Astrocyte (in vitro differentiated cells and primary cell): ENCODE measurements at regions not wholly inside any gene's neighbourhood (a gene's known extent, or its start where the extent isn't known, plus 50 kb on each side); places are given as distances from the start of the nearest gene placed in this dataset.

Source experiments
- DNase-seq: peaks from one replicate; pipeline ENCODE4 v3.0.0-alpha.2; 2010; ENCODE audit warnings: low read depth
- FAIRE-seq: peaks from 2 replicates; lab custom pipeline; 2011; peaks lifted over from hg19 to GRCh38; lab: Jason Lieb, UNC
- H2AFZ ChIP-seq: 2 replicates; pipeline ENCODE4 v1.6.0; 2012; ENCODE audit warnings: low read depth, low read length, inconsistent platforms
- H3K27ac ChIP-seq: 2 replicates; pipeline ENCODE4 v1.5.1; 2011; ENCODE audit warnings: low read depth, low read length, inconsistent platforms
- H3K27me3 ChIP-seq: 2 replicates; pipeline ENCODE4 v1.6.0; 2011; ENCODE audit warnings: low read length, inconsistent platforms; ENCODE audit not compliant: insufficient read depth
- H3K36me3 ChIP-seq: 2 replicates; pipeline ENCODE4 v1.5.1; 2011; ENCODE audit warnings: low read length, inconsistent platforms; ENCODE audit not compliant: insufficient read depth
- H3K4me1 ChIP-seq: 2 replicates; pipeline ENCODE4 v1.5.1; 2011; ENCODE audit warnings: low read length, inconsistent platforms; ENCODE audit not compliant: insufficient read depth
- H3K4me2 ChIP-seq: 2 replicates; pipeline ENCODE4 v1.6.0; 2012; ENCODE audit warnings: low read length, inconsistent platforms
- H3K4me3 ChIP-seq: 2 replicates; pipeline ENCODE4 v1.5.1; 2011; ENCODE audit warnings: low read depth, mild to moderate bottlenecking, low read length, inconsistent platforms; ENCODE audit not compliant: insufficient read depth
- H3K79me2 ChIP-seq: 2 replicates; pipeline ENCODE4 v1.6.0; 2012; ENCODE audit warnings: mild to moderate bottlenecking, low read length, inconsistent platforms; ENCODE audit not compliant: insufficient read depth
- H3K9ac ChIP-seq: 2 replicates; pipeline ENCODE4 v1.6.0; 2012; ENCODE audit warnings: mild to moderate bottlenecking, low read length, inconsistent platforms
- H3K9me3 ChIP-seq: 2 replicates; pipeline ENCODE4 v1.5.1; 2012; ENCODE audit warnings: low read depth, mild to moderate bottlenecking, low read length, inconsistent platforms; ENCODE audit not compliant: insufficient read depth
- H4K20me1 ChIP-seq: 2 replicates; pipeline ENCODE4 v1.6.0; 2012; ENCODE audit warnings: low read length, inconsistent platforms; ENCODE audit not compliant: insufficient read depth
- H3K27ac Mint-ChIP-seq: one replicate; pipeline ENCODE4 v1.8.0; 2021; ENCODE audit warnings: mild to moderate bottlenecking, mixed read lengths; ENCODE audit not compliant: unreplicated experiment
- H3K27me3 Mint-ChIP-seq: one replicate; pipeline ENCODE4 v1.8.0; 2021; ENCODE audit warnings: low read depth, mixed read lengths; ENCODE audit not compliant: unreplicated experiment
- H3K36me3 Mint-ChIP-seq: one replicate; pipeline ENCODE4 v1.8.0; 2021; ENCODE audit warnings: low read depth, mixed read lengths; ENCODE audit not compliant: unreplicated experiment
- H3K4me1 Mint-ChIP-seq: one replicate; pipeline ENCODE4 v1.8.0; 2021; ENCODE audit warnings: low read depth, mixed read lengths; ENCODE audit not compliant: unreplicated experiment
- H3K4me3 Mint-ChIP-seq: one replicate; pipeline ENCODE4 v1.8.0; 2021; ENCODE audit warnings: mild to moderate bottlenecking, moderate library complexity, mixed read lengths; ENCODE audit not compliant: unreplicated experiment
- H3K9me3 Mint-ChIP-seq: one replicate; pipeline ENCODE4 v1.8.0; 2021; ENCODE audit warnings: mild to moderate bottlenecking, mixed read lengths; ENCODE audit not compliant: unreplicated experiment
- EZH2 ChIP-seq: IDR thresholded peaks from 2 replicates; pipeline ENCODE4 v1.6.1; 2012; ENCODE audit warnings: mild to moderate bottlenecking, low read length, inconsistent platforms; ENCODE audit not compliant: insufficient read depth
- TF ChIP-seq, protein P1 (sequence below): IDR thresholded peaks from 2 replicates; pipeline ENCODE4 v1.5.1; 2011; ENCODE audit warnings: low read depth, mild to moderate bottlenecking, inconsistent platforms, low read length, moderate library complexity; ENCODE audit not compliant: insufficient read depth

DNA sequence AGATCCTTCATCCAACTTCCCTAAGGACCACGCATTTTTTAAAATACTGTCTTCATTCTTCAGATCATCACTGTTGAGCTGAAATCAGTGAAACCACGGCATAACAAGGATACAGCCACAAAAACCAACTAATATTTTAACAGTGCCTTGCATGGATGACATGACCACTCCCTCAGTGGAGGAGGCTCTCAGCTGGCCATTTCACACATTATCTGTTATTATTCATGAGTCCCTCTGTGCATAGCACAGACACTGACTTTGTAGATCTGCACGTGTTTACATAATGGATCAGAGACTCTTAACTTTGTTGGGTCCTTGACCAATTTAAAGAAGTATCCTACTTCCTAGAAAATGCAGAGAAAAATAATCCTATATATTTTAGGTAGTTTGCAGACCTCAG lies 104.8 kb upstream of the NUDT7 start:
- H3K79me2 ChIP-seq, result no peaks in the 10 kb centered on the region
- H3K27ac Mint-ChIP-seq, result no peak overlapping the region
- DNase-seq (no peak), FAIRE-seq (no peak)
- no peak overlapping the region for H3K4me3 ChIP-seq
- no peaks in the 10 kb centered on the region for H3K4me1 ChIP-seq
- peaks cover 4% of the 10 kb centered on the region for H3K27me3 Mint-ChIP-seq
- peaks cover 2% of the 10 kb centered on the region for H3K27me3 ChIP-seq
- no peaks in the 10 kb centered on the region for H4K20me1 ChIP-seq
- H3K36me3 ChIP-seq, result no peaks in the 10 kb centered on the region
- no peaks in the 10 kb centered on the region for H3K36me3 Mint-ChIP-seq
- no peak overlapping the region for H3K27ac ChIP-seq
- H3K9ac ChIP-seq, result no peak overlapping the region
- no peak overlapping the region for H3K4me2 ChIP-seq
- peaks cover 4% of the 10 kb centered on the region for H3K4me1 Mint-ChIP-seq
- peaks cover 1% of the 10 kb centered on the region for H3K9me3 Mint-ChIP-seq
- no peak overlapping the region for H2AFZ ChIP-seq
- no peak overlapping the region for H3K4me3 Mint-ChIP-seq
- TF ChIP-seq, protein P1, sequence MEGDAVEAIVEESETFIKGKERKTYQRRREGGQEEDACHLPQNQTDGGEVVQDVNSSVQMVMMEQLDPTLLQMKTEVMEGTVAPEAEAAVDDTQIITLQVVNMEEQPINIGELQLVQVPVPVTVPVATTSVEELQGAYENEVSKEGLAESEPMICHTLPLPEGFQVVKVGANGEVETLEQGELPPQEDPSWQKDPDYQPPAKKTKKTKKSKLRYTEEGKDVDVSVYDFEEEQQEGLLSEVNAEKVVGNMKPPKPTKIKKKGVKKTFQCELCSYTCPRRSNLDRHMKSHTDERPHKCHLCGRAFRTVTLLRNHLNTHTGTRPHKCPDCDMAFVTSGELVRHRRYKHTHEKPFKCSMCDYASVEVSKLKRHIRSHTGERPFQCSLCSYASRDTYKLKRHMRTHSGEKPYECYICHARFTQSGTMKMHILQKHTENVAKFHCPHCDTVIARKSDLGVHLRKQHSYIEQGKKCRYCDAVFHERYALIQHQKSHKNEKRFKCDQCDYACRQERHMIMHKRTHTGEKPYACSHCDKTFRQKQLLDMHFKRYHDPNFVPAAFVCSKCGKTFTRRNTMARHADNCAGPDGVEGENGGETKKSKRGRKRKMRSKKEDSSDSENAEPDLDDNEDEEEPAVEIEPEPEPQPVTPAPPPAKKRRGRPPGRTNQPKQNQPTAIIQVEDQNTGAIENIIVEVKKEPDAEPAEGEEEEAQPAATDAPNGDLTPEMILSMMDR, result no peak
- no peak for TF ChIP-seq EZH2
- H3K9me3 ChIP-seq, result no peaks in the 10 kb centered on the region

DNA sequence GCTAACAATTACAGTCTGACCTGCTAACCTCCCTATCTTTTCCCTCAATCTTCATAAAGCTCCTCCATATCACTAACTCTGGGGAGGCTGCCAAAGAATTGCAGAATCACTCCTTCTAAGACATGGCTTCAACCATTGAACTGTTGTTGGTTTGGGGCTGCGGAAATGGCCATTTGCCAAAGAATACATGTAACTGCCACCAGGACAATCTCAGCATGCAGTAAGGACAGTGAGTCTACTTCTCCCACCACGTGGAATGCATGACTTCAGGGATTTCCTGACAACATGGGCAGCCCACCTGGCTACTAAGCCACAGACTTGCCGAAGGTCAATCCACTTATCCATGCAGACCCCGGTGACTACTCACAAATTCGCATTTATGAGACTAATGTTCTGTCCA lies 104.3 kb upstream of the NUDT7 start:
- H3K27ac Mint-ChIP-seq, result no peak overlapping the region
- Histone ChIP-seq H3K9me3 (no peaks in the 10 kb centered on the region), H3K27ac (no peak overlapping the region), H3K27me3 (peaks cover 2% of the 10 kb centered on the region), H3K4me1 (no peaks in the 10 kb centered on the region), H3K36me3 (no peaks in the 10 kb centered on the region), H3K4me3 (no peak overlapping the region), H2AFZ (no peak overlapping the region), H3K4me2 (no peak overlapping the region), H4K20me1 (no peaks in the 10 kb centered on the region), H3K9ac (no peak overlapping the region), H3K79me2 (no peaks in the 10 kb centered on the region)
- TF ChIP-seq, protein P1, result no peak
- no peak for TF ChIP-seq EZH2
- no peaks in the 10 kb centered on the region for H3K36me3 Mint-ChIP-seq
- H3K27me3 Mint-ChIP-seq, result peaks cover 4% of the 10 kb centered on the region
- H3K4me3 Mint-ChIP-seq, result no peak overlapping the region
- H3K4me1 Mint-ChIP-seq, result peaks cover 3% of the 10 kb centered on the region
- FAIRE-seq (no peak), DNase-seq (peak; percentile 14)
- H3K9me3 Mint-ChIP-seq, result peaks cover 1% of the 10 kb centered on the region

DNA sequence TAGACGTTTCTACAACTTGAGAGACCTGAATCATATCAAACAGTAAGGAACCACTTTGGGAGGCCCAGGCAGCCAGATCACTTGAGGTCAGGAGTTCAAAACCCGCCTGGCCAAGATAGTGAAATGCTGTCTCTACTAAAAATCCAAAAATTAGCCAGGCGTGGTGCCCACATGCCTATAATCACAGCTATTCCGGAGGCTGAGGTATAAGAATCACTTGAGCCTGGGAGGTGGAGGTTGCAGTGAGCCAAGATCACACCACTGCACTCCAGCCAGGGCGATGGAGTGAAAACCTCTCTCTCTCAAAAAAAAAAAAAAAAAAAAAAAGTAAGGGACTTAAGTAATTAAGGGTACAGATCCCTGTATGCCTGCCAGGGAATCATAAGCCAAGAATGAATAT lies 103.4 kb upstream of the NUDT7 start:
- H3K79me2 ChIP-seq, result no peaks in the 10 kb centered on the region
- no peaks in the 10 kb centered on the region for H3K4me1 ChIP-seq
- H3K27ac Mint-ChIP-seq, result no peak overlapping the region
- H3K9me3 ChIP-seq, result no peaks in the 10 kb centered on the region
- no peak overlapping the region for H3K4me3 Mint-ChIP-seq
- no peak overlapping the region for H3K4me3 ChIP-seq
- H3K36me3 Mint-ChIP-seq, result no peaks in the 10 kb centered on the region
- peaks cover 1% of the 10 kb centered on the region for H3K9me3 Mint-ChIP-seq
- DNase-seq (no peak), FAIRE-seq (no peak)
- peaks cover 2% of the 10 kb centered on the region for H3K27me3 ChIP-seq
- peaks cover 4% of the 10 kb centered on the region for H3K27me3 Mint-ChIP-seq
- TF ChIP-seq, protein P1, result no peak
- TF ChIP-seq EZH2, result no peak
- no peaks in the 10 kb centered on the region for H3K36me3 ChIP-seq
- no peak overlapping the region for H3K9ac ChIP-seq
- H3K4me1 Mint-ChIP-seq, result no peaks in the 10 kb centered on the region
- no peaks in the 10 kb centered on the region for H4K20me1 ChIP-seq
- H3K4me2 ChIP-seq, result no peak overlapping the region
- no peak overlapping the region for H2AFZ ChIP-seq
- no peak overlapping the region for H3K27ac ChIP-seq
